HG03060 (cell line): ENCODE measurements at regions not wholly inside any gene's neighbourhood (a gene's known extent, or its start where the extent isn't known, plus 50 kb on each side); places are given as distances from the start of the nearest gene placed in this dataset.

Experiments
- ATAC-seq: cut with Tn5 transposase; IDR thresholded peaks from one replicate; pipeline ENCODE4 v1.9.1; 2021; ENCODE audit warnings: low read depth, moderate number of reproducible peaks; ENCODE audit not compliant: unreplicated experiment

DNA sequence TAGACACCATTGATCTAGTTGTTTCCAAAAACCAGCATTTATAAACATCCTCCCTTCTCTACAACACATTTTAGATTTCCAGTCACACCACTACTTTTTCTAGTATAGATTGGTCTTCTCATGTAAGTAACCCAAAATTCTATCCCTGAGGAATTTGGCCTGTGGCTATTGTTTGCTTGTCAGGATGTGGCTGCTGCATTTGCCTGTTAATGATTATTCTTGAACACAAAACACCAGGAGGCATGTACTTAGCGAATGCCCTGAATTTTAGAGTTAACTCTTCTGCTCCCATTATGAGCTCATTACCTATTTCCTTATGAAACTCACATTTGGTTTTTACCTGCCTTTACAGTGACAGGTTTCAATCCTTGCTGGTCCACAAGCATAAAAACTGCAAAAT is 102.0 kb upstream of the FSTL5 start:
- ATAC-seq, result no peak

DNA sequence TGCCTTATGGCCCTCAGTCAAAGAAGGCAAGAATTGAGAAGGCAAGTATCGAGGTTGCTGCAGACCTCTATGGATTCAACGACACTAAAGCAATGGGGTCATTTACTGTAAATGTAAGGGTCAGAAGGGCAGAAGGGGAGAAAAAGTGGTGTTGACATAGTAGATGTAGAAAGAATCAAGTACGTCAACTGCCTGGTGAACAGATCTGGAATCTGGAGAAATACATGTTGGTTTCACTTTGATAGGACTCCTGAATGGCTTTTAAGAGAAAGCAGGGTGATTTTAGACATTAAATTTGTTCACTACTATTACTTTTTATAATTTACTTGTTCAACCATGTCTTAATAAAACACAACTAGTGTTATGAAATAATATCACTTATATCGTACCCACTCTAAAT is 81.3 kb upstream of the FSTL5 start:
- ATAC-seq, result no peak

DNA sequence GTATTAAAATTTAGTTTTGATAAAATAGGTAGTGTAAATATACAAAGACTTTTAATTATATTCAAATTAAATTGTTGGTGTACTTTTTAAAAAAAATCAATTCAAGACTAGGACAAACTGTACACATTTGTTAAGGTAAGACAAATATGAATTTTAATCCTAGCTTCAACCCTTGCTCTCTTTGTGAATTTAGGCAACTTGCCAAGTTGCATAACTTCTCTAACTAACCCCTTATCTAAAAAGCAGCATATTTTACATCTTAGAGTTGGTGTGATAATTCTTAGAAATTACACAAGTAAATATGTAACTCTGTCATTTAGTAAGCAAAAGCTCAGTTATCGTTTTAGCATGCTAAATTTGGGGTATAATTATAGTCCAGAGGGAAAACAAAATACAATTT is 78.1 kb upstream of the FSTL5 start:
- ATAC-seq, result no peak

DNA sequence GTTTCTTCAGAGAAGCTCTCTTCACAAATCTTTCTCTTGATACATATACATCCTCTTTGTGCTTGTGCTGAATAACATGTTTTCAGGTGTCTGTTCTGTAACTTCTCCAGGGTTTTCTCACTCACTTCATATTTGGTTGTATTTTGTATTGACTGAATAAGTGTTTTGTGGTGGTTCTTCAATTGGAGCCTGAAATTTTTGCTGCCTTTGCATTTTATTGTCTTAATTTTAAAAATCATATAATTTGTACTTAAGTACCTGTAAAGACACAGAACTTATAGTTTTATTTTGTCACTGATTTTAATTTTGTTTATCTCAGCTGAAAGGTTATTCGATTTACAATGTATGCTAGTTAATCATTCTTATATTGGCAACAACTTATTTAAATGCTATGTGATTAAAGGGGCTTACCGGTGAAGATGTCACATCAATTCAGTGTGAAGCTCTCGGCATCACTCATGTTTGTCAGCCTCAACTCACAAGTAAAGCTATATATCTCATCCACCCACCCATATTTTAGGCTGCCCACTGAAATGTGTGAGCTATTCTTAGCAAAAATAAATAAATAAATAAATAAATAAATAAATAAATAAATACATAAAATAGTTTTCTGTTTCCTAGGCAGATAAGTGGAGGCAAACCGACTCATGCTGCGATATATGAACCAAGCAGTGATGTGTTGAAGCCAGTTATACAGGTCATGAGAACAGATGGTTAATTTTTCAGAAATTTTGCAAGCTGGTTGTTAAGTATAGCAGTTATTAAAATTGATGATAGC is 76.4 kb upstream of the FSTL5 start:
- no peak for ATAC-seq

DNA sequence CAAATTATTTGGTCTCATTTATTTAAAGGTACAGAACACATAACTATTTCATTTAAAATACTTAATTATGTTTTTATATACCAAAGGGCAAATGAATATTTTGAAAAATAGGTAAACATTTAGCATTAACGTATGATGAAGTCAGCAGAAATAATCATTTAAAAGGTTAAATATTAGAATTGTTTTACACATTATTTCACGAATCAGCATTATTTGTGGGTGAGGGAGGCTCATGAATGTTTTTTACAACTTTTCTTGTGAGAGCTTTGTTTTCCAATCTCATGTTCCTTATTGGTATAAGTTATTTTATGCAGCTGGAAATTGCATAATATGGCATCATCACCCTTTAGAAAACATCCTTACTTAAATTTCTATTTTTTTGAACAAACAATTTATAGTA is 73.9 kb upstream of the FSTL5 start:
- no peak for ATAC-seq

DNA sequence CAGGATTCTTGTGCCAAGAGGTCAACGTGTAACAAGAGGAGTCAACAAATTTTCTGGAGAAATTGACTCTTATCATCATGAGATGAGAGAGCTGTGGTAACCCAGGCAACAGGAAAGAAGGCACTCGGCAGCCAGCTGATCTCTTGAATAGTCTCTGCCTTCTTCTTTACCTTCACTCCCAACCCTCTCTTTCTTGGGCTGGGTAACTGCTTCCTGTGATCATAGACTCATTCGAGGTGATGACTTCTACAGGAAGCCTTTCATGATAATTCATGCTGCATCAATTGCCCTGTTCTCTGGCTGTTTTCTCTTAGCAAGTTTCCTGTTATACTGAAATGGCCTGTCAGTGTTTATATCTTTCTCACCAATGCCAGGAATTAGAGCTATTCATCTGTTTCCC is 70.8 kb upstream of the FSTL5 start:
- ATAC-seq, result no peak

DNA sequence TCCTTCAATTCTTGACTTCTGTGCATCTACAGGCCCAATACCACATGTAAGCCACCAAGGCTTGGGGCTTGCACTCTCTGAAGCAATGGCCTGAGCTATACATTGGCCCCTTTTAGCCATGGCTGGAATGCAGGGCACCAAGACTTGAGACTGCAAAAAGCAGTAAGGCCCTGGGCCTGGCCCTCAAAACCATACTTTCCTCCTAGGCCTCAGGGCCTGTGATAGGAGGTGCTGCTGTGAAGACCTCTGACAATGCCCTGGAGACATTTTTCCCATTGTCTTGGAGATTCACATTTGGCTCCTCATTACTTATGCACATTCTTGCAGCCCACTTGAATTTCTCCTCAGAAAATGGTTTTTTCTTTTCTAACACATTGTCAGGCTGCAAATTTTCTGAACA is 68.5 kb upstream of the FSTL5 start:
- ATAC-seq, result no peak

DNA sequence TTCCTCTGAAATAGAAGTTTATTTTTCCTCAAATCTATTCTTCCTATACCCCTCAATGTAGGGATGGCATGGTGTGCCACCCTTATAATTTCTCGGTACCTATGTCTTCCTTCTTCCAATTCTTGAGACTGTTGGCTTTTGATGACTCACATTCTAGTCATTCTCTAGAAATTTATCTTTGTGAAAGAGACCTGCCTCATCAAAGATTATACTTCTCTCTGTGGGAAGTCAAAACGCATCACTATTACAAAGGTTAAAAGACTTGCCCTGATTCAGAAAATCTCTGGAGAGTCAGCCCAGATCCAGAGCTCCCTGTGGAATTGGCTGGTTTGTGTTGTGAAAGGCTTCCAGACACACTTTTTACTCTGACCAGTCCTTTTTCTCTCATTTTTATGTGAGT is 65.9 kb upstream of the FSTL5 start:
- ATAC-seq, result no peak

DNA sequence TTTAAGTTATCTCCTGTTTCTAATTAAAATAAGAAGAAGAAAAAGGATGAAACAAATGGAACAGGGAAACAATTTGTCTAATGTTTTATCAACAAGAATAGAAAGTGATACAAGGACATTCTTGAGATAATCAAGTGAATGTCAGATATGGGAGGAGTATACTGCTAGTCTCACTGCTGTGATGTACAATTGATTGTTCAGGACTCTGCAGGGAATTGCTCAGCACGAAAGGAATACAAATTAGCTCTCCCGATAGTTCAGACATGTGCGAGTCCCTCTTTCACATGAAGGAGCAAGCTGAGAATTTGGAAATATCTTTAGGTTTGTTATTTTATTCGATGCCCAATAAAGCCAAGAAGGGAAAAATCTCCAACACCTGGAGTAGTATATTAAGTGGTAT is 57.3 kb upstream of the FSTL5 start:
- ATAC-seq, result no peak
